CD4-positive, alpha-beta T cell treated with Interleukin-15 for 1 hour (primary cell): ENCODE measurements at regions not wholly inside any gene's neighbourhood (a gene's known extent, or its start where the extent isn't known, plus 50 kb on each side); places are given as distances from the start of the nearest gene placed in this dataset.
A peak's percentile ranks its signal among the peaks of the same experiment; 100 is the strongest.
"Not testable (repeated sequence)": the region's sequence is repeated elsewhere in the genome, so short reads cannot be mapped to it uniquely, and the experiment has no call there.

Experiments
- DNase-seq: peaks from one replicate; pipeline ENCODE4 v3.0.0-alpha.2; 2020

DNA sequence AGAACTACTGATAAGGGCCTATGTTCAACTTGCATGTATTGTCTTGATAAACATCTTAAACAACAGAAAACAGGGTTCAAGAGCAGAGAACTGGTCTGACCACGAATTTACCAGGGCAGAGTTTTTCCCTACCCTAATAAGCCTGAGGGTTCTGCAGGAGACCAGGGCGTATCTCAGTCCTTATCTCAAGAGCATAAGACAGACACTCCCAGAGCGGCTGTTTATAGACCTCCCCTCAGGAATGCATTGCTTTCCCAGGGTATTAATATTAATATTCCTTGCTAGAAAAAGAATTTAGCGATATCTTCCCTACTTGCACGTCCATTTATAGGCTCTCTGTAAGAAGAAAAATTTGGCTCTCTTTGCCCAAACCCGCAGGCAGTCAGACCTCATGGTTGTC, 637.2 kb downstream of the EPM2A start:
- DNase-seq, result not testable (repeated sequence)

- no peak for DNase-seq
Observed at GRCh38 chr6:145099713-145100112, 635.6 kb downstream of the EPM2A start.

- DNase-seq, result no peak
Observed at GRCh38 chr6:145110109-145110508, 625.2 kb downstream of the EPM2A start.

GRCh38 chr6:145111407-145111806, 623.9 kb downstream of the EPM2A start:
- not testable (repeated sequence) for DNase-seq

DNA sequence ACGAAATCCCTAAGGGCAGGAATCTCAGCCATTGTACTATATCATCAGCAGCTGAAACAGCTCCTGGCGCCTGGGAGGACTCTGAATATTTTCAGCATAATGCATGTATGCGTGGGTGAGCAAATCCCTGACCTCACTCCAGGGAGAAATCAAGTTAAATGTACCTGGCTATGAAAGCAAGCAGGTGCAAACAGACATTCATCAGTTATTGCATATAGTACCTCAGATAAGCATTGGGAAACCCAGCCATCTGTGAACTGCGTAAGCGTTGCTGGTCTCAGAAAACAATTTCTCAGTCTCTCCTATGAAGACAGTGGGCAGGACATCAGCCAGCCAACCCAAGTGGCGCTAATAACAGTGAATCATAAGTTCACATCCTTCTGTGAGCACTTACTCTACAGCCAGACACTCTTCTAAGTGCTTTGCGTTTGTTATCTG, 622.6 kb downstream of the EPM2A start:
- no peak for DNase-seq

DNA sequence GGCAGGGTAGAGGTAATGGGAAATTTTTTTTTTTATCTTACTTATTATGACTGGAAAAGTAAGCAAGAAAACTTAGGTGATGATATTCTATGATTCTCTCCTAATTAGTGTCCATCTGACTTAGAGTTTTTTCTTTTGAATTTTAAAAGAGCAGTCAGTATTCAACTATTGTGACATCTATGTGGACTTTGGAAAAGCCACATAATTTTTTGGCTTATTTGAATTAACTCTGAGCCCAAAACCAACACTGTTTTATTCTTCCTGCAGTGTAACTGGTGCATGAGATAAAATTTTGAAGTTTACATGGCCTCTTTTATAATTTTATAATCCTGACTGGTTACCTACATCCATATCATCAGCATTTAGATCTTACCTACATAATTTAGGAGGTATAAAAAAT, 619.7 kb downstream of the EPM2A start:
- no peak for DNase-seq

DNA sequence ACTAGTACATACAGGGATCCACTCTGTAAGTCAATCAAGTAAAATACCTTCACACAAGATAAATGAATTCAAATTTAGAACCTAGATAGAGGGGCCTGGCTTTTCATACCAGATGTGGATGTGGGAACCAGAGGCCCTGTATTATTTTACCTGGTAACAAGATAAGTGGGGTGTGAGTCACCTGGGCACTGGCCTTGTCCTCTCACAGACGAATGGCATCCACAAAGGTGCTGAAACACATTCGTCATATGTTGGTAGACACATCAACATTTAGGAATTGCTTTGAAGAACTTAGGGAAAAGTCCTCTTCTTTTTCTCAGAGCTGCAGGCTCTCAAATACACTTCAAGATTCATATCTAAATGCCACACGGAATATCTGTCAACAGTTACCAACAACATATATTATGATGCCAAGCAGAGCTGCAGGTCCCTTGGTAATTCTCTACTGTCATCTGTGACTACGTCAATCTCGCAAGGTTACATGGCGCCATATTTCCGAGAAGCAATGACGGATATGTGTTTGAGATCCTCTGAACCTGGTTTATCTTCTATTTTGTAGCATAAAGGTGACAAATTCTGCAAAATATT, 618.6 kb downstream of the EPM2A start:
- no peak for DNase-seq

DNA sequence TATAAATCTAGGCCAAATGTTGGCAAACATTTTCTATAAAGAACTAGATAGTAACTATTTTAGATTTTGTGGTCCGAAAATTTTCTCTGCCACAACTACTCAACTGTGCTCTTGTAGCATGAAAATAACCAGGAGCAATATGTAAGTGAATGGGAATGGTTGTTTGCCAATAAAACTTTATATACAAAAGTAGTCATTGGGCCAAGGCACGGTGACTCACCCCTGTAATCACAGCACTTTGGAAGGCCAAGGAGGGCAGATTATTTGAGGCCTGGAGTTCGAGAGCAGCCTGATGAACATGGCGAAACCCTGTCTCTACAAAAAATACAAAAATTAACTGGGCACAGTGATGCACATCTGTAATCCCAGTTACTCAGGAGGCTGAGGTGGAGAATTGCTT, 617.1 kb downstream of the EPM2A start:
- no peak for DNase-seq

DNA sequence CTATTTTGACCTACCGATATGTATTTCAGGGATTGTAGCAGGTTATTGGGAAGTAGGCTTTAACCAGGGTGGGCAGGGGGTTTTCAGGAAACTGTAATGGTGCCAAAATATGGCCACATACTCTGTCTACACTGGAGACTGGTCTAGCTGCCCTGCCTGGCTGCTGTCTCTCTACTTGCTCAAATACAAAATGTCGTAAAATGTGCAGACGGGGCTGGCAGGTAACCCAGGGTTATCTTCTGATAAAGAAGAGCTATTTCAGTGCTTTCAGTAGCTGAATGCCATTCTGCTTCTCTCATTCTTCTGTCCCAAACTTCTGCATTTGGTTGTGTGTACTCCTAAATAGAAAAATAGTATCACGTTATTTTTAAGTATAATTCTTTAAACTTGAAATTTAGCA, 616.2 kb downstream of the EPM2A start:
- DNase-seq, result no peak

- DNase-seq, result no peak
Observed at GRCh38 chr6:145132709-145133108, 602.6 kb downstream of the EPM2A start.

DNA sequence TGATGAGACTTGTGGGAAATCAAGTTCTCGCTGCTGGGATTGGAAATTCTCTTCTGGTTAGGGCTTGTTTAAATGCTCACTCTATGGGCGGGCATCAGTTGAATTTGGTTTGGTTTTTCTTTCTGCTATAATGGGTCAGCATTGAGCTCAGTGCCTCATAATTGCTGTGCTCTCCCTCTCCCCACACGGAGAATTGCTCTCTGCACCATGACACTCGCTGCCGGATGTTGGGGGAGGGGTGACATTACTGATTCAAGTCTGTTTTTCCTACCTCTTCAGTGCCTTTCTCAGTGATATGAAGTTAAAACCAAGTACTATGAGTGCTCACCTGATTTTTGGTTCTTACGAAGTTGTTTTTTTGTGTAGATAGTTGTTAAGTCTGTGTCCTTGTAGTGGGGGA, 599.6 kb downstream of the EPM2A start:
- no peak for DNase-seq

DNA sequence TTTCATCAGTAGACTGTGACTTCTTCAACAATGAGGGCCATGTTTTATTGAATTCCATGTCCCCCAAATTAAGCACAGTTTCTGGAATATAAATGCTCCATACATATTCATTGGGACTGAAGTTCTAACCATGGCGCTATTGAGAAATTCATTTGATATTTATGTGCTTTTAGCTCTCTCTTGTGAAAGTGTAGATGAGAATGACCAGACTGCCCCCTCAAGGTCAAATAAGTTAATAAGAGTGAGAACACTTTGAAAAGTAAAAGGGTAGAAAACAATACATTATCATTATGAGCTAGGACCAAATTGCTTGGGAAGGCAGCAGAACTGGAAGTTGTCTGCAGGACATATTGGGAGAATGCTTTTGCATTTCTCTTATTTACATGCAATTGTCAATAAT, 597.9 kb downstream of the EPM2A start:
- DNase-seq, result no peak

DNA sequence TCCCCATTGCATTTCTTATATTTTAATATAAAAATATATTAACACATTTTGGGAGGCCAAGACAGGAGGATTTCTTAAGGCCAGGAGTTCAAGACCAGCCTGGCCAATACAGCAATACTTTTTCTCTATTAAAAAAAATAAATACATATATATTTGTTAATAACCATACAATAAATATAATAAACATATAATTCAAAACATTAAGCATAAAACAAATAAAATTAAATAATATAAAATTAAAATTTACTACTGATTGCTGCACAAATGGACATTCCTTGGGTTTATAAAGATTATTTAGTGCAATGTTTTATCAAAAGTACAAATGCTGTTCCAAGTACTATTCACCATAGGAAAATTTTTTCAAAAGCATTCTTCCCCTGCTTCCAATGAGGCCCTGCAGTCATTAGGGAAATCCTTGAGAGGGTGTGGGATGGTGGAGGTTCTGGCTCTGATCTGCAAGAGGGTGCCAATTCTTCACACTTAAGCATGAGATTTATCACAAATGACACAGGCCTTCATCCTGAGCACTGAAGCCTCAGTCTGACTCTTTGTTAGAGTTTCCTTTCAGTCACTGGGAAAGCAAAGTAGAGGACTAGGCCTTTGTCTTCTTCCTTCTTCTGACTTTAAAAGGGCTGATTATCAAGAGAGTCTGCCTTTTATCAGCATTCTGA, 596.7 kb downstream of the EPM2A start:
- DNase-seq, result no peak

DNA sequence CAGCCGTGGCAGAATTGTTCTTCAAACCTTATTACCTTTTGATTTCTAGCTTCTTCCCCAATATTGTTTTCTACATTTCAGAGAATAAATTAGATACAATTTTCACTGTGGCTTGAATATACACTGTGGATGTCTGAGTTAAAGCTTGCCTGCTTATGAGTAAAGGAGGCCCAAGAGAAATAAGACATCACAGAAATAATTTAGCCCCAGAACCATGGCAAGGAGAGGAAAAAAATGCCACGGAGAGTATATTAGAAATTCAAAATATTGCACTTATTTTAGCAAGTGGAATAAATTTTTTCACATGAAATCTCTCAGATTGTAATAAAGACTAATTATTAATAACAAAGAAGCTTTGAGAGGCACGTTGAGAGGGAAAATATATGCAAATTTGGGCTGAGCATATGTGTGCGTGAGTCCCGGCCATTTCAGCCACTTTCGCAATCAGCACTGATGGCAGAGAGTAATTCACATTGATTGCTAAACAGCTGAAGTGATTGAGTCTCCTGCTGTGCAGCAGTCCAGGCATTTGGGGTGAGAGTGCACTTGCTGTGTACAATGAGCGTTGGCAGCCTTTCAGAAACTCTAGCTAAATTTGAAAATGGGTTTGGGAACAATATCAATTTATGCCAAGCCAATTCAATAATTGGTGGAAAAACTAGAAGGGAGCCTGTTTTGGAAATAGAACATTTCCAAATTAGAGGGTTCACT, 596.0 kb downstream of the EPM2A start:
- DNase-seq, result peak; percentile 18

- no peak for DNase-seq
Observed at GRCh38 chr6:145139895-145140294, 595.4 kb downstream of the EPM2A start.

GRCh38 chr6:145141572-145141971, 593.7 kb downstream of the EPM2A start:
- no peak for DNase-seq

- DNase-seq, result no peak
Observed at GRCh38 chr6:145142958-145143357, 592.4 kb downstream of the EPM2A start.

DNA sequence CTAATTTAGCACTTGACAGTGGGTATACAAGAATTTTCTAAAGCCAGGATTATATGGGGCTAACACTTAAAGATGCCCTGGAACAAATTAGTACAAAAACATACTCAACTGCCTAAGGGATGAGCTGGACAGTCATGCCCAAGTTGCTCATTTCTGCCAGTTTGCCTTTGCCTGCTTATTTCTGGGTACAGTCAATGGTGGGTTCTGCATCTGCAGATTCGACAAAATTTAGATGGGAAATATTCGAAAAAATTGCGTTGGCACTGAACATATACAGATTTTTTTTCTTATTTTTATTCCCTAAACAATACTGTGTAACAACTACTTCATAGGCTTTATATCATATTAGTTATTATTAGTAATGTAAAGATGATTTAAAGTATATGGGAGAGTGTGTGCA, 591.9 kb downstream of the EPM2A start:
- no peak for DNase-seq

- DNase-seq, result no peak
Observed at GRCh38 chr6:145147559-145147958, 587.8 kb downstream of the EPM2A start.

DNA sequence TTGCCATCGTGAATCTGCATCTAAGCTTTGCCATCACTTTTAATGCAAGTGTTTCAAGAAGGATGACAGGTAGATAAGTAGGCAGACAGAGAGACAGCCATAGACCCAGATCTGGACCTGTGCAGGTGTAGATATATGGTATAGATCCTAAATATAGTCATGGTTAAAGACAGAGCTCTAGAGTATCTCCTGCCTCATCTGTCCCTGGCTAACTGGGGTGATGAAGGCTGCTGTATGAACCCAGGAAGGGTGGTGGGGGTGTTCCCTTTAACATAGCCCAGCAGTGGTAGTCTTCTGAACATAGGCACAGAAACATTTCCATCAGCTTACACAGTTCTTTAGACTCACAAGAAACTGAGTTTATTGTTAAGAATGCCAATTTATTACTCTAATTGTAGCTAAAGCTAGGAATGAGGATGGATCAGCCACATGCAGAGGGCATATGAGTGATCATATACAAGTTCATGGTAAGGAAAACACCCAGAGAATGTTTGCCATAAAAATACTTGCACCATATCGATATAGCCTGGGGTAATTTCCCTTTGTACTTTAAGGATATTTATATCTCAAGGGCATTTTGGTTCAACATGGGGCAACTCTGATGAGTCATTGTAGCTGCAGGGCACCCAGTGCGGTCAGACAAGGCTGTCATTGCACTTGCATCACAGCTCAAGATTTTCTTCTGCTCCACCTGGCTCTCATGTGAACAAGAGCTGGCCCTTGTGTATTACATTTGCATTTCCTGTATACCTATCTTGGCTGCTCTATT, 587.2 kb downstream of the EPM2A start:
- peak; percentile 48 for DNase-seq

- DNase-seq, result no peak
Observed at GRCh38 chr6:145148776-145149175, 586.5 kb downstream of the EPM2A start.

GRCh38 chr6:145151624-145152023, 583.7 kb downstream of the EPM2A start:
- DNase-seq, result no peak

DNA sequence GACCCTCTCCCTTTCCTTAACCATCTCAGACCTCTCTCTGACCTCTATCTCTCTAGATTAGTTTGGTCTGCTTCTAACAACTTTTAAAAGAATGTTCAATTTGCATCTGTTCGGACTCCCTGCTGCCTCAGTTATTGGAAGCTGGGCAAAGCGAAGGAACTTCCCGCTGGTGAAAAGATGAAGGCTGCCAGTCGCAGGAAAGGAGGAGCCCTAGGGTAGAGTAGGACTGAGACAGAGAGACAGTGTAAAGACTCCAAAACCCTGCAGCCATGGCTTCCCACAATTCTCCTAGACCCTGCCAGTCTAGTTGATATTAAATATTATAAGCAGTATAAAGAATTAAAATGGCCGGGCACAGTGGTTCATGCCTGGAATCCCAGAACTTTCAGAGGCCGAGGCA, 581.8 kb downstream of the EPM2A start:
- DNase-seq, result no peak

GRCh38 chr6:145155411-145155810, 579.9 kb downstream of the EPM2A start:
- no peak for DNase-seq
